Upper lobe of left lung (tissue), 6 donors: ENCODE measurements at regions not wholly inside any gene's neighbourhood (a gene's known extent, or its start where the extent isn't known, plus 50 kb on each side); places are given as distances from the start of the nearest gene placed in this dataset.

Experiments
- ATAC-seq, 2 donors: fragments of 200-7000 bp; cut with Tn5 transposase; one replicate each; pipeline ENCODE4 v1.9.1; 2022; ENCODE audit warnings: mild to moderate bottlenecking in 2 of 2, moderate library complexity in 2 of 2; ENCODE audit not compliant: low FRiP score in 2 of 2
- DNase-seq, 2 donors: peaks; one replicate each; pipeline ENCODE4 v3.0.0-alpha.2; 2019 to 2020
- H3K27ac ChIP-seq, 4 donors: fragments of 200-600 bp; sonication (generic); one replicate each; pipeline ENCODE4 v1.5.1; 2016 to 2019
- H3K27me3 ChIP-seq, 4 donors: fragments of 200-600 bp; sonication (generic); one replicate each; pipeline ENCODE4 v1.5.1; 2017 to 2019
- H3K36me3 ChIP-seq, 4 donors: fragments of 200-600 bp; sonication (generic); one replicate each; pipeline ENCODE4 v1.5.1; 2016 to 2019
- H3K4me1 ChIP-seq, 4 donors: fragments of 200-600 bp; sonication (generic); one replicate each; pipeline ENCODE4 v1.5.1; 2018 to 2019
- H3K4me3 ChIP-seq, 4 donors: fragments of 200-600 bp; sonication (generic); one replicate each; pipeline ENCODE4 v1.5.1; 2017 to 2019; ENCODE audit warnings: mild to moderate bottlenecking in 2 of 4, moderate library complexity in 1 of 4
- H3K9me3 ChIP-seq, 4 donors: fragments of 200-600 bp; sonication (generic); one replicate each; pipeline ENCODE4 v1.5.1; 2018 to 2019
- CTCF ChIP-seq, 6 experiments: fragments of 450-650 bp in 4 of 6; fragments of 200-600 bp in 2 of 6; sonication (generic) in 2 of 6; IDR thresholded peaks; one replicate each; pipeline ENCODE4 v1.5.1; 2016 to 2019; ENCODE audit warnings: antibody characterized with exemption in 6 of 6
- EP300 ChIP-seq, 4 donors: sonication (generic); formaldehyde crosslinking; IDR thresholded peaks; one replicate each; pipeline ENCODE4 v1.5.1; 2017; ENCODE audit warnings: antibody characterized with exemption in 4 of 4, control low read depth in 2 of 4
- POLR2A ChIP-seq, 4 donors: fragments of 450-650 bp; IDR thresholded peaks; one replicate each; pipeline ENCODE4 v1.5.1; 2016 to 2017; ENCODE audit warnings: antibody characterized with exemption in 4 of 4, mild to moderate bottlenecking in 2 of 4
- POLR2AphosphoS5 ChIP-seq, 2 donors: sonication (generic); formaldehyde crosslinking; IDR thresholded peaks; one replicate each; pipeline ENCODE4 v1.5.1; 2017; ENCODE audit warnings: antibody characterized with exemption in 2 of 2
- WGBS, 2 donors: methylation state at CpG; one replicate each; pipeline ENCODE4 v1.1.5; 2017 to 2018; 5-methylcytosine and 5-hydroxymethylcytosine counted together
- donor health status: DM: no; HTN: no; CAD: no; lungs with moderate emphysema.
- donor health status: DM: no; HTN: yes; CAD: no; lungs with severe emphysema.

GRCh38 chr6:98539741-98540140, 294.6 kb upstream of the POU3F2 start:
- DNase-seq: no peak
- WGBS, 2 donors: 73% methylated on average over 2 of the region's 2 CpGs
- ATAC-seq: no peak
- Histone ChIP-seq H3K4me1 (no peaks in the 10 kb centered on the region), H3K27me3 (no peaks in the 10 kb centered on the region), H3K4me3 (no peak overlapping the region), H3K9me3 (no peaks in the 10 kb centered on the region), H3K27ac (no peak overlapping the region), H3K36me3 (no peaks in the 10 kb centered on the region)
- no peak for TF ChIP-seq EP300 (IDR thresholded peaks at IDR 0.05)
- TF ChIP-seq POLR2AphosphoS5 (IDR thresholded peaks at IDR 0.05): no peak
- TF ChIP-seq CTCF (IDR thresholded peaks at IDR 0.05): no peak
- TF ChIP-seq POLR2A (IDR thresholded peaks at IDR 0.05): no peak

GRCh38 chr6:98546376-98546775, 288.0 kb upstream of the POU3F2 start:
- Histone ChIP-seq H3K27me3 (no peaks in the 10 kb centered on the region), H3K4me3 (no peak overlapping the region), H3K4me1 (no peaks in the 10 kb centered on the region), H3K36me3 (no peaks in the 10 kb centered on the region), H3K9me3 (no peaks in the 10 kb centered on the region), H3K27ac (no peak overlapping the region)
- no peak for TF ChIP-seq EP300 (IDR thresholded peaks at IDR 0.05)
- no peak for TF ChIP-seq POLR2A (IDR thresholded peaks at IDR 0.05)
- DNase-seq: no peak
- WGBS, 2 donors: 64 to 69% methylated on average over 2 of the region's 2 CpGs
- ATAC-seq: no peak

- no peaks in the 10 kb centered on the region for H3K36me3 ChIP-seq
- ATAC-seq (no peak), DNase-seq (no peak)
- 69 to 73% methylated on average over 6 of the region's 6 CpGs for WGBS, 2 donors
- no peaks in the 10 kb centered on the region for H3K4me1 ChIP-seq
- no peak overlapping the region for H3K4me3 ChIP-seq
- H3K27me3 ChIP-seq: no peaks in the 10 kb centered on the region
- no peak overlapping the region for H3K27ac ChIP-seq
- no peaks in the 10 kb centered on the region for H3K9me3 ChIP-seq
- no peak for TF ChIP-seq EP300 (IDR thresholded peaks at IDR 0.05)
- no peak for TF ChIP-seq CTCF (IDR thresholded peaks at IDR 0.05)
- no peak for TF ChIP-seq POLR2A (IDR thresholded peaks at IDR 0.05)
- no peak for TF ChIP-seq POLR2AphosphoS5 (IDR thresholded peaks at IDR 0.05)
These were observed 287.2 kb upstream of the POU3F2 start for GRCh38 chr6:98547151-98547550.

- no peak for DNase-seq
- Histone ChIP-seq H3K4me3 (no peak overlapping the region), H3K27me3 (no peaks in the 10 kb centered on the region), H3K9me3 (no peaks in the 10 kb centered on the region), H3K4me1 (no peaks in the 10 kb centered on the region), H3K27ac (no peak overlapping the region), H3K36me3 (no peaks in the 10 kb centered on the region)
- TF ChIP-seq CTCF (IDR thresholded peaks at IDR 0.05): no peak
- no peak for TF ChIP-seq POLR2A (IDR thresholded peaks at IDR 0.05)
- TF ChIP-seq POLR2AphosphoS5 (IDR thresholded peaks at IDR 0.05): no peak
- TF ChIP-seq EP300 (IDR thresholded peaks at IDR 0.05): no peak
- no peak for ATAC-seq
- WGBS, 2 donors: 61 to 74% methylated on average over 5 of the region's 5 CpGs
These were observed 286.7 kb upstream of the POU3F2 start for GRCh38 chr6:98547634-98548033.

GRCh38 chr6:98548301-98548700, 286.1 kb upstream of the POU3F2 start:
- no peak for TF ChIP-seq POLR2AphosphoS5 (IDR thresholded peaks at IDR 0.05)
- no peak for TF ChIP-seq POLR2A (IDR thresholded peaks at IDR 0.05)
- no peak for TF ChIP-seq CTCF (IDR thresholded peaks at IDR 0.05)
- no peak for TF ChIP-seq EP300 (IDR thresholded peaks at IDR 0.05)
- Histone ChIP-seq H3K9me3 (no peaks in the 10 kb centered on the region), H3K4me3 (no peak overlapping the region), H3K27ac (no peak overlapping the region), H3K4me1 (no peaks in the 10 kb centered on the region), H3K27me3 (no peaks in the 10 kb centered on the region), H3K36me3 (no peaks in the 10 kb centered on the region)
- WGBS, 2 donors: 52 to 65% methylated on average over 1 of the region's 1 CpG
- no peak for DNase-seq
- no peak for ATAC-seq
